ENCODE measurements at regions not wholly inside any gene's neighbourhood (a gene's known extent, or its start where the extent isn't known, plus 50 kb on each side); places are given as distances from the start of the nearest gene placed in this dataset.
"Not testable (repeated sequence)": the region's sequence is repeated elsewhere in the genome, so short reads cannot be mapped to it uniquely, and the experiment has no call there.

DNA sequence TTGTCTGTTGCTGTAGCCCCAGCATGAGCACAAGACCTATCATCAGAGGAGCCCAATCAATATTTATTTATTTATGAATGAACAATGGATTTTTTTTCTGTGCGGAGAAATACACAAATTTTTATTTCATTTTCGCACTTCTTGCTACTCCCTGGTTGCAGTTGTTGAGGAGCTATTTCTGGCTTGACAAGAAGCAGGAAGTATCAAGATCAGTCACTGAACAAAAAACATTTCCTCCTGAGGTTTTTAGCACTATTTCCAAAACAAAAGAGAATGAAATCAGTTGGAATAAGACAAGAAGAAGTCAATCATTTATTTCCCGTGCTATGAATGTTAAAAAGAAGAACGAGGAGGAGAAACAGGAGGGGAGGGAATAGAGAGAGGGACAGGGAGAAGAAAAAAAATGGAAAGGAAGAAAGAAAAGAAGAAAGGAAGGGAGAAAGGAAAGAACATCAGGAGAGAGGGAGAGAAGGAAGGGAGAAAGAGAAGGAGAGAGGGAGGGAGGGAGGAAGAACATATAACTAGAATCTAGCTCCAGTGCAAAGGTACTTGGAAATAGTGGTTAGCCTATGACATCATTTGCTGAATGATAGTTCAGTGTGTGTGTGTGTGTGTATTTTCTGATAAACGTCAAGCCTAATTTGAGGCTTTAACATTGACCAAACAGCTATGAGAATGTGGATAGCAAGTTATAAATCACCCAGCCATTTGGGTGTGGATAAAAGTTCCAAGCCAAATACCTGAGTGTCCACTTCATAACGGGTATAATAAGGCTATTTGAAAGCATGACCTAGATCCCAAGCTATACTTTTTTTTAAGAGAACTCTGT is 586.0 kb downstream of the EBF1 start:
- no peak for DNase-seq

GRCh38 chr5:158511454-158511853 is 588.3 kb downstream of the EBF1 start:
- DNase-seq = no peak

- no peak for DNase-seq
These were observed 589.2 kb downstream of the EBF1 start for GRCh38 chr5:158510479-158510878.

DNA sequence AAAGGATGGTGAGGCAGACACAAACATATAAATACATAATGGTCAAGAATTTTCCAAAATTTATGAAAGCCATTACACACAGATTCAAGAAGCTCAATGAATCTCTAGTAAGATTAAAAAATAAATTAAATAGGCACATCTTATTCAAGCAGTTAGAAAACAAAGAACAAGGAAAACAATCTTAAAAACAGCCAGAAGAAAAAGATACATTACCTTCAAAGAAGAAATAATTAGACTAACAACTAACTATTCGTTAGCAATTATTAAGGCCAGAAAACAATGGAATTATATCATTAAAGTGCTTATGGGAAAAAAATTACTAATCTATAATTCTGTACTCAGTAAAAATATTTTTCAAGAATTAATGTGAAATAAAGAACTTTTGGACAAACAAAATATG is 593.1 kb downstream of the EBF1 start:
- no peak for DNase-seq

GRCh38 chr5:158502686-158503085 is 597.0 kb downstream of the EBF1 start:
- DNase-seq = no peak

- DNase-seq = no peak
These were observed 599.8 kb downstream of the EBF1 start for GRCh38 chr5:158499892-158500418.

DNA sequence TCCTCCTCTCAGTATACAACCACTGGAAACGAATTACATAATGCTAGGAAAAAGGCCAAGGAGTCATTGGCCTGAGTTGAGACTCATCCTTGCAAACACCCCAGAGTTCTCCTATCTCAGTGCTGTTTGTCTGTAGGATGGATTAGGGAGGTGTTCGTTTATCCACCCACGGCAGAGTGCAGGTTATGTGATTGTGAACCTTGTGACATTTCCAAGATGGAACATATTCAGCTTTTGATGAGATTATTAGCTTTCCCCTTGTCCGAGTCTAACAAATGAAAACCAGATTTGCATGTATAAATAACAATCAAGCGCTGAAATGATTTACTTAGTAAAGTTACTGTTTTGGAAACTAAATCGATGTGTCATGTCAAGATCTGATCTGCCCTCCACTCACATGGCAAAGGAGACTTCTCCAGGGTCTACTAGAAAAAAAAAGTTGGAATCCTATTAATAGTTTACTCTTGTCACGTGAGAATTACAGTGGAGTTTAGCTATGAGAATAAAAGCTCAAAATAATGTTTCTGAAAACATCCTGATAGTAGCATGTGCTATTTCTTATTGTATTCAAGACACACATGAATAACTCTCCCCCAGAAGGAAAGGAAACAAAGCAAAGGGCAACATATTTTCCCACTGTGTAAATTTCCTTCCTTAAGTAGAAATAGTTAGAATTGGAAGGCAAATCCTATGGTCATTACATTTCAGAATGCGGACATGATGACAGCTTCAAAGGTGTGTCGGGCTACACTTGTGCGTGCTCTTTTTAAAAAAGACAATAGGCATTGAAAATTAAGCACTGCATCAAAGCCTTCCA is 600.4 kb downstream of the EBF1 start:
- DNase-seq = no peak

DNA sequence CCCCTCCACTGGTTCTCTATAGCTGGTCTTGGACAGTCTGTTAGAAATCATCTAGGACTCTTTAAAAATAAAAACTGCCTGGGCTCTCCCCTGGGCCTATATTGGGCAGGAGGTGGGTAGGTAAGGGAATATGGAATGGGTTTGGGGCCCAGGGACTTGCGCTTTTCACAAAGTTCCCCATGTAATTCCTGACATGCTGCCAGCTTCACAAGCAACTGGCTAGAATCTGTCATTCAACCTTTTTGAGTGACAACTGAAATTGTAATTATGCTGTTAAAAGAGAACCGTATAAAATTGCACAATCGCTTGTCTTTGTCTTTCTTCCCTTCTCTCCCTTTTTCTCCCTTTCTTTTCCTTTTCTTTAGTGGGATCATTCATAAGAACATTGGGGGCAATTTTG is 603.1 kb downstream of the EBF1 start:
- DNase-seq = no peak

DNA sequence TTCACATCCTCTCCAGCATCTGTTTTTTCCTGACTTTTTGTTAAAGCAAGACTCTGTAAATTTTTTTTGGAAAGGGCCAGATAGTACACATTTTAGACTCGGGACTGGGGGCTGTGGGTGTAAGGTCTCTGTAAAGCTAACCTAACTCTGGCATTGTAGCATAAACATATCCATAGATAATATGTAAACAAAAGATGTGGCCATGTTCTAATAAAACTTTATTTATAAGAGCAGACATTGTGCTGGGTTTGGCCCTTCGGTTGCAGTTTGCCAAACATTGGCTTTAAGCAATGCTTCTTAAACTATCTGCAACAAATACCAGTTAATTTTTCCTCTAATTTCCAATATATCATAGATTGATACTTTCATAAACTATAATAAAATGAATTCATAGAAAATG is 605.2 kb downstream of the EBF1 start:
- DNase-seq = no peak

DNA sequence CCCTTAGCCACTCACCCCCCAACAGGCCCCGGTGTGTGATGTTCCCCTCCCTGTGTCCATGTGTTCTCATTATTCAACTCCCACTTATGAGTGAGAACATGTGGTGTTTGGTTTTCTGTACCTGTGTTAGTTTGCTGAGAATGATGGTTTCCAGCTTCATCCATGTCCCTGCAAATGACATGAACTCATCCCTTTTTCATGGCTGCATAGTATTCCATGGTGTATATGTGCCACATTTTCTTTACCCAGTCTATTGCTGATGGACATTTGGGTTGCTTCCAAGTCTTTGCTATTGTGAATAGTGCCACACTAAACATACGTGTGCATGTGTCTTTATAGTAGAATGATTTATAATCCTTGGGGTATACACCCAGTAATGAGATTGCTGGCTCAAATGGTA is 605.7 kb downstream of the EBF1 start:
- DNase-seq = not testable (repeated sequence)

GRCh38 chr5:158492841-158493242 is 606.9 kb downstream of the EBF1 start:
- no peak for DNase-seq

GRCh38 chr5:158492136-158492535 is 607.6 kb downstream of the EBF1 start:
- no peak for DNase-seq

DNA sequence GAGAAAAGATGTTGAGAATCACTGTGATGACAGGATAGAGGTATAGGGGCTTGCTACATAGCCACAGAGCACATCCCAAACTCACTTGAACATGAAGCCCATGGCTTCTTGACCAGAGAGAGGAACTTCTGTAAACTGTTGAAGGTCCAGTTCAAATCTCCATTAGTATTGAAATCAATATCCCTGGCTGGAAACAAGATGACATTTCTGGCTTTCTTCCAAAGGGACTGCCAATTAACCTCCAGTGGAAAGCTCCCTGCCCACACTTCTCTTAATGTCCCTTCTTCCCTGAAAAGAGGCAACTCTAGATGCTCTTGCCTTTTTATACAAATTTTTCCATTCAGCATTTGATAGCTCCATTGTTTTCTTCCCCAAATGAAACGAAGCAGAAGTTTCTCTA is 612.1 kb downstream of the EBF1 start:
- no peak for DNase-seq

GRCh38 chr5:158487156-158487555 is 612.6 kb downstream of the EBF1 start:
- DNase-seq = no peak

DNA sequence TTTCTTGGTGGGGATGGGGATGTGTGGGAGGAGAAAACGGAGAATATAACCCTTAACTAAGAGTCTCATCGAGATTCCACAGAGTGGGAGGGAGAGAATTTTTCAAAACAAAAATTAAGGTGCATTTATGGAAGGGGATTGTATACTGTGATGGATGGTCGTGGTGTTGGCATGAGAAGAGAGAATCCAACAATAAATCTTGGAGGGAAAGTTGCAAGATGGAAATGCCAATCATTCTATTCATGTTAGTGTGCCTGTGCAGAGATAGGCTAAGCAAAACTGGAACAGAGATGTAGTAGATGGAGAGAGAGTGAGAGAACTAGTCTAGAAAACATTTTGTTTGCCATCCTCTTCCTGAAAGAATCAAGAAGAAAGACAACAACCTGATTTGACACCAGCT is 613.1 kb downstream of the EBF1 start:
- DNase-seq = no peak

DNA sequence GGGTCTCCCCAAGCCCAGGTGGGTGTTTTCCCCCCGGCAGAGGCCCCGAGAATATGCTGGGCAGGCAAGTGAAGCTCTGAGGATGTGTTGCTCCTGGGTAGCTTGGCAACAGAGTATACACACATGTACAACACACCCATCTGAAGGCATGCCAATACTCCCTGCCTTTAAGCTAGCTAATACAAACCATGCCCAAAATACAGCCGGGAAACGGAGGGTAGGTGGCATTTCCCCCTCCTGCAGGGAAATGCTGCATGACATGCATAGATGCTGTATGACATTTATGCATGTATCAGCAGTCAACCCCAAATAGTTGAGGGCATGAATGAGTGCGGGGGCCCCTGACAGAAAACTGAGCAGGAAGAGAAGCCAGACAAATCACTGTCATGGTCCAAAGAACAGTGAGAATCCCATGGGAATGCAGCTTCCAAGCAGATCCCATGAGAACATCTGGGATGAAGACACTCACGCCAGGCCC is 614.1 kb downstream of the EBF1 start:
- DNase-seq = no peak

DNA sequence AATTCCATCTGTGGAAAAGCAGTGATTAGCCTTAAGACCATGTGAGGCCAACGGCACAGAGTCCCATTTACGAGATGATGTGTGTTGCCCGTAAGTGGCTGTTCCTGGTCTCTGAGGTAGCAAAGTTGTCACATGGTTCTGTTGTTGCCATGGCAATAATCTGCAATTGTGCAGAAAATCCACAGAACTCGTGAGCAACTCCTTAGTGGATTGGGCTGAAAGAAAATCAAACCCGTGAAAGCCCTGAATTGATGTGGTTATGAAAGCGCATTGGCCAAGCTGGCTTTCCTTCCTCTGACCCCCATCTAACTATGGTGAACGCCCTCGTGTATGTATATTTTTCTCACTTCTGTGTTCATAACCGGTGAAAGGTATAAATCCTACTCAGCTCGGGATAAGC is 614.7 kb downstream of the EBF1 start:
- DNase-seq = no peak

- no peak for DNase-seq
These were observed 615.6 kb downstream of the EBF1 start for GRCh38 chr5:158484150-158484549.

- no peak for DNase-seq
These were observed 616.3 kb downstream of the EBF1 start for GRCh38 chr5:158483281-158483860.

- DNase-seq = no peak
These were observed 617.6 kb downstream of the EBF1 start for GRCh38 chr5:158482125-158482524.

- no peak for DNase-seq
These were observed 619.2 kb upstream of the CLINT1 start for GRCh38 chr5:158478139-158478538.

- DNase-seq = no peak
These were observed 618.3 kb upstream of the CLINT1 start for GRCh38 chr5:158477214-158477613.

GRCh38 chr5:158473016-158473635 is 614.2 kb upstream of the CLINT1 start:
- DNase-seq = no peak

Measured in hematopoietic multipotent progenitor cell treated with erythropoietin and hydrocortisone succinate and interleukin-3 and kit ligand, for 8 days (in vitro differentiated cells).